Loucy (cell line): ENCODE measurements at regions not wholly inside any gene's neighbourhood (a gene's known extent, or its start where the extent isn't known, plus 50 kb on each side); places are given as distances from the start of the nearest gene placed in this dataset.

Source experiments
- H2AFZ ChIP-seq: fragments of 200-600 bp; sonication (generic); 2 replicates; pipeline ENCODE4 v1.6.0; 2016; ENCODE audit warnings: antibody characterized with exemption, mild to moderate bottlenecking, low read length, moderate library complexity
- H3F3A ChIP-seq: fragments of 200-600 bp; 2 replicates; pipeline ENCODE4 v1.6.0; 2016; ENCODE audit warnings: antibody characterized with exemption, low read depth, mild to moderate bottlenecking
- H3K27me3 ChIP-seq: fragments of 200-600 bp; sonication (generic); 2 replicates; pipeline ENCODE4 v1.6.1; 2014; ENCODE audit warnings: low read length, mild to moderate bottlenecking; ENCODE audit not compliant: insufficient read depth, poor library complexity, severe bottlenecking
- H3K36me3 ChIP-seq: fragments of 200-600 bp; sonication (generic); 2 replicates; pipeline ENCODE4 v1.6.1; 2016; ENCODE audit warnings: low read length; ENCODE audit not compliant: insufficient read depth
- H3K4me1 ChIP-seq: fragments of 200-600 bp; sonication (generic); 2 replicates; pipeline ENCODE4 v1.5.1; 2014; ENCODE audit warnings: low read length, mild to moderate bottlenecking; ENCODE audit not compliant: insufficient read depth, poor library complexity, severe bottlenecking
- H3K4me2 ChIP-seq: fragments of 200-600 bp; sonication (generic); 2 replicates; pipeline ENCODE4 v1.6.0; 2014; ENCODE audit warnings: antibody characterized with exemption, low read length, low read depth, mild to moderate bottlenecking; ENCODE audit not compliant: poor library complexity, severe bottlenecking
- H3K4me3 ChIP-seq: fragments of 200-600 bp; sonication (generic); 2 replicates; pipeline ENCODE4 v1.5.1; 2014; ENCODE audit warnings: low read length, mild to moderate bottlenecking, mixed read lengths; ENCODE audit not compliant: poor library complexity, severe bottlenecking
- H3K79me2 ChIP-seq: fragments of 200-600 bp; sonication (generic); 2 replicates; pipeline ENCODE4 v1.6.1; 2014; ENCODE audit warnings: low read length; ENCODE audit not compliant: insufficient read depth
- H3K9ac ChIP-seq: fragments of 200-600 bp; sonication (generic); 2 replicates; pipeline ENCODE4 v1.6.0; 2014; ENCODE audit warnings: mild to moderate bottlenecking, low read depth, low read length, moderate library complexity; ENCODE audit not compliant: poor library complexity, severe bottlenecking
- H3K9me2 ChIP-seq: fragments of 200-600 bp; sonication (generic); replicated peaks from 2 replicates; pipeline ENCODE4 v1.6.1; 2016; ENCODE audit warnings: low read depth, low read length, mixed read lengths
- H3K9me3 ChIP-seq: fragments of 200-600 bp; sonication (generic); 2 replicates; pipeline ENCODE4 v1.6.1; 2014; ENCODE audit warnings: mild to moderate bottlenecking, antibody characterized with exemption, low read length, low read depth; ENCODE audit not compliant: insufficient read depth
- H4K20me1 ChIP-seq: fragments of 200-600 bp; sonication (generic); 2 replicates; pipeline ENCODE4 v1.6.0; 2014; ENCODE audit warnings: antibody characterized with exemption, low read length, mild to moderate bottlenecking; ENCODE audit not compliant: insufficient read depth, poor library complexity, severe bottlenecking
- EZH2phosphoT487 ChIP-seq: fragments of 200-600 bp; IDR thresholded peaks from 2 replicates; pipeline ENCODE4 v1.6.1; 2018; ENCODE audit warnings: antibody characterized with exemption, mild to moderate bottlenecking, moderate library complexity, borderline replicate concordance
- TF ChIP-seq, protein P1 (sequence below): fragments of 200-600 bp; sonication (generic); conservative IDR thresholded peaks from 2 replicates; pipeline ENCODE4 v1.5.1; 2014; ENCODE audit warnings: mild to moderate bottlenecking, antibody characterized with exemption, low read length

- Histone ChIP-seq H3K27me3 (no peaks in the 10 kb centered on the region), H3K9ac (no peak overlapping the region), H3K4me1 (no peaks in the 10 kb centered on the region), H3K4me2 (no peak overlapping the region), H3K79me2 (no peaks in the 10 kb centered on the region), H4K20me1 (no peaks in the 10 kb centered on the region), H3K36me3 (no peaks in the 10 kb centered on the region), H3K9me3 (no peaks in the 10 kb centered on the region), H3K4me3 (no peak overlapping the region), H3K9me2 (no peaks in the 10 kb centered on the region), H3F3A (no peaks in the 10 kb centered on the region), H2AFZ (no peak overlapping the region)
- TF ChIP-seq, protein P1, sequence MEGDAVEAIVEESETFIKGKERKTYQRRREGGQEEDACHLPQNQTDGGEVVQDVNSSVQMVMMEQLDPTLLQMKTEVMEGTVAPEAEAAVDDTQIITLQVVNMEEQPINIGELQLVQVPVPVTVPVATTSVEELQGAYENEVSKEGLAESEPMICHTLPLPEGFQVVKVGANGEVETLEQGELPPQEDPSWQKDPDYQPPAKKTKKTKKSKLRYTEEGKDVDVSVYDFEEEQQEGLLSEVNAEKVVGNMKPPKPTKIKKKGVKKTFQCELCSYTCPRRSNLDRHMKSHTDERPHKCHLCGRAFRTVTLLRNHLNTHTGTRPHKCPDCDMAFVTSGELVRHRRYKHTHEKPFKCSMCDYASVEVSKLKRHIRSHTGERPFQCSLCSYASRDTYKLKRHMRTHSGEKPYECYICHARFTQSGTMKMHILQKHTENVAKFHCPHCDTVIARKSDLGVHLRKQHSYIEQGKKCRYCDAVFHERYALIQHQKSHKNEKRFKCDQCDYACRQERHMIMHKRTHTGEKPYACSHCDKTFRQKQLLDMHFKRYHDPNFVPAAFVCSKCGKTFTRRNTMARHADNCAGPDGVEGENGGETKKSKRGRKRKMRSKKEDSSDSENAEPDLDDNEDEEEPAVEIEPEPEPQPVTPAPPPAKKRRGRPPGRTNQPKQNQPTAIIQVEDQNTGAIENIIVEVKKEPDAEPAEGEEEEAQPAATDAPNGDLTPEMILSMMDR, result no peak
- TF ChIP-seq EZH2phosphoT487, result no peak
Measured at GRCh38 chr4:171524903-171525302, 288.3 kb upstream of the GALNTL6 start.

- Histone ChIP-seq H3K27me3 (no peaks in the 10 kb centered on the region), H3K4me2 (no peak overlapping the region), H2AFZ (peak overlapping the region; percentile 45; the same call in 1 of the 2 replicates), H3K9me2 (no peaks in the 10 kb centered on the region), H3K4me3 (no peak overlapping the region), H3K4me1 (no peaks in the 10 kb centered on the region), H3K9me3 (no peaks in the 10 kb centered on the region), H3K36me3 (no peaks in the 10 kb centered on the region), H3F3A (no peaks in the 10 kb centered on the region), H3K9ac (no peak overlapping the region), H3K79me2 (no peaks in the 10 kb centered on the region), H4K20me1 (no peaks in the 10 kb centered on the region)
- TF ChIP-seq, protein P1, result no peak
- no peak for TF ChIP-seq EZH2phosphoT487
Measured at GRCh38 chr4:171521726-171522125, 291.5 kb upstream of the GALNTL6 start.

GRCh38 chr4:171519457-171519856 lies 293.7 kb upstream of the GALNTL6 start:
- Histone ChIP-seq H3K4me2 (no peak overlapping the region), H3K36me3 (no peaks in the 10 kb centered on the region), H3K4me3 (no peak overlapping the region), H3K4me1 (no peaks in the 10 kb centered on the region), H4K20me1 (no peaks in the 10 kb centered on the region), H3K9me3 (no peaks in the 10 kb centered on the region), H3K9me2 (no peaks in the 10 kb centered on the region), H3F3A (no peaks in the 10 kb centered on the region), H3K9ac (no peak overlapping the region), H3K27me3 (no peaks in the 10 kb centered on the region), H3K79me2 (no peaks in the 10 kb centered on the region), H2AFZ (no peak overlapping the region)
- TF ChIP-seq EZH2phosphoT487, result no peak
- TF ChIP-seq, protein P1, result no peak
